ENCODE measurements at regions not wholly inside any gene's neighbourhood (a gene's known extent, or its start where the extent isn't known, plus 50 kb on each side); places are given as distances from the start of the nearest gene placed in this dataset.

GRCh38 chr6:128694303-128695009, 174.1 kb upstream of the PTPRK start:
- TF ChIP-seq EZH2 (IDR thresholded peaks at IDR 0.05; ENCODE audit: insufficient read depth, low read length) (no peak), CTCF (IDR thresholded peaks at IDR 0.05; ENCODE audit: insufficient read depth, low read depth, low read length) (no peak)
